Ovary (tissue), 7 donors: ENCODE measurements at regions not wholly inside any gene's neighbourhood (a gene's known extent, or its start where the extent isn't known, plus 50 kb on each side); places are given as distances from the start of the nearest gene placed in this dataset.

Source experiments
- DNase-seq, 5 donors: peaks; one replicate each; pipeline ENCODE4 v3.0.0-alpha.2; 2019 to 2020
- H3K27ac ChIP-seq, 2 donors: fragments of 200-600 bp; one replicate each; pipeline versions ENCODE4 v1.5.1 to v1.8.0; 2019 to 2022
- H3K27me3 ChIP-seq: fragments of 200-600 bp; one replicate; pipeline ENCODE4 v1.8.0; 2022
- H3K36me3 ChIP-seq: fragments of 200-600 bp; sonication (generic); one replicate; pipeline ENCODE4 v1.5.1; 2019
- H3K4me1 ChIP-seq: one replicate; pipeline ENCODE4 v1.8.1; 2013; ENCODE audit warnings: mild to moderate bottlenecking, moderate library complexity; ENCODE audit not compliant: insufficient read depth
- H3K4me3 ChIP-seq: fragments of 200-600 bp; sonication (generic); one replicate; pipeline ENCODE4 v1.5.1; 2017
- H3K9me3 ChIP-seq, 2 donors: fragments of 200-600 bp in 1 of 2; sonication (generic) in 1 of 2; one replicate each; pipeline versions ENCODE4 v1.5.1 to v1.8.1; 2013 to 2019; ENCODE audit warnings: mild to moderate bottlenecking in 1 of 2, moderate library complexity in 1 of 2
- EP300 ChIP-seq: sonication (generic); formaldehyde crosslinking; IDR thresholded peaks from one replicate; pipeline ENCODE4 v1.6.1; 2017; ENCODE audit warnings: antibody characterized with exemption
- POLR2A ChIP-seq: fragments of 450-650 bp; IDR thresholded peaks from one replicate; pipeline ENCODE4 v1.6.1; 2017; ENCODE audit warnings: antibody characterized with exemption, mild to moderate bottlenecking, moderate library complexity
- WGBS, 3 donors: extraction: QIAGEN DNeasy Blood & Tissue Kit in 1 of 3; methylation state at CpG; one replicate each; pipeline versions ENCODE4 v1.1.5 to v1.1.7; 2013 to 2017; 5-methylcytosine and 5-hydroxymethylcytosine counted together
- intact Hi-C, 4 donors: fragments of 100-400 bp; cut with DNase I; formaldehyde crosslinking; loops; one replicate each; pipeline versions ENCODE4 v1.11.0 to v1.15.1; 2022 to 2023
- TF ChIP-seq, protein P1 (sequence below), 3 donors: fragments of 450-650 bp in 2 of 3; fragments of 200-600 bp in 1 of 3; IDR thresholded peaks; one replicate each; pipeline versions ENCODE4 v1.5.1 to v1.8.0; 2016 to 2022; ENCODE audit warnings: antibody characterized with exemption in 3 of 3, mild to moderate bottlenecking in 1 of 3
- donor health status: DM: no; HTN: no; CAD: no; lungs with moderate emphysema.
- donor health status: DM: no; HTN: no; CAD: no.
- donor health status: Bipolar disorder and iron deficiency.
- donor health status: DM: no; HTN: no; CAD: no.
- donor health status: DM: yes; HTN: yes; CAD: no.

DNA sequence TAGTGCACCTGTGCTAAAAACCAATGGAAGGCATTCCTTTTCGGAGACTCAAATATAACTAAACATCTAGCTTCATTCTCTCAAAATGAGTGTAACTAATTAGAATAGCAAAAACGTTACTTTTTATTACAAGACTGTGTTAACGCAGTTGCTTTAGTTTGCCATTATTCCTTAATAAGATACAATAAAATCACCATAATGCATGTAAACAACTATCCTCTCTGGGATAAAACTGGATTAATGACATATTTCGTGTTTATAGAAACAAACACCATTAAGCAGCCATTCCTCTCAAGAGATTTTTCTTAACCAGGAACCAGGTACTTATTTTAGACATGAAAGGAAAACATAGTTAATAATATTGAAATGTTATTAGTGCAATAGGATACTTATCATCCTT is 512.8 kb upstream of the B3GALT2 start:
- no peak overlapping the region for H3K4me3 ChIP-seq
- H3K27me3 ChIP-seq = no peaks in the 10 kb centered on the region
- 90 to 94% (median 93%) methylated on average over 4 of the region's 4 CpGs for WGBS, 3 donors
- no peaks in the 10 kb centered on the region for H3K9me3 ChIP-seq
- no peaks in the 10 kb centered on the region for H3K36me3 ChIP-seq
- no peaks in the 10 kb centered on the region for H3K4me1 ChIP-seq
- TF ChIP-seq POLR2A (no peak), EP300 (no peak)
- TF ChIP-seq, protein P1, sequence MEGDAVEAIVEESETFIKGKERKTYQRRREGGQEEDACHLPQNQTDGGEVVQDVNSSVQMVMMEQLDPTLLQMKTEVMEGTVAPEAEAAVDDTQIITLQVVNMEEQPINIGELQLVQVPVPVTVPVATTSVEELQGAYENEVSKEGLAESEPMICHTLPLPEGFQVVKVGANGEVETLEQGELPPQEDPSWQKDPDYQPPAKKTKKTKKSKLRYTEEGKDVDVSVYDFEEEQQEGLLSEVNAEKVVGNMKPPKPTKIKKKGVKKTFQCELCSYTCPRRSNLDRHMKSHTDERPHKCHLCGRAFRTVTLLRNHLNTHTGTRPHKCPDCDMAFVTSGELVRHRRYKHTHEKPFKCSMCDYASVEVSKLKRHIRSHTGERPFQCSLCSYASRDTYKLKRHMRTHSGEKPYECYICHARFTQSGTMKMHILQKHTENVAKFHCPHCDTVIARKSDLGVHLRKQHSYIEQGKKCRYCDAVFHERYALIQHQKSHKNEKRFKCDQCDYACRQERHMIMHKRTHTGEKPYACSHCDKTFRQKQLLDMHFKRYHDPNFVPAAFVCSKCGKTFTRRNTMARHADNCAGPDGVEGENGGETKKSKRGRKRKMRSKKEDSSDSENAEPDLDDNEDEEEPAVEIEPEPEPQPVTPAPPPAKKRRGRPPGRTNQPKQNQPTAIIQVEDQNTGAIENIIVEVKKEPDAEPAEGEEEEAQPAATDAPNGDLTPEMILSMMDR (IDR thresholded peaks at IDR 0.05) = no peak
- intact Hi-C loops = no loop called here
- DNase-seq = no peak
- no peak overlapping the region for H3K27ac ChIP-seq

DNA sequence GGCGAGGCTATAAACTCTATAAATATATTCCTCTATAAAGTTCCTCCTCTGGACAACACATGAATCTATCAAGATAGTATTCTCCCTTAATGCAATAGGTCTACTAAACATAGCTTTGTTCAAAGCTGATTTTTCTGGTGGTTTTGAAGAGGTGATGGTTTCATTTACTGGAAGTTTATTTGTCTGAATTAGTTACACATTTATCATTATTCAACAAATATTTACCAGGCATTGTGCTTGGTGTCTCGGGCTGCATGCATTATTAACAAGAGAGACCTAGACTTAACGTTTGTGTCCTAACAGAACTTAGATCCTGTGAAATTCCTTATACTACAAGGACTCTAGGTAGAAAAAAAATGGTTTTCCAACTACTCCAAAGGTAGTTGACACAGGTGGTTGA is 511.4 kb upstream of the B3GALT2 start:
- DNase-seq = no peak
- TF ChIP-seq, protein P1 (IDR thresholded peaks at IDR 0.05) = no peak
- TF ChIP-seq POLR2A (no peak), EP300 (no peak)
- whole genome bisulfite sequencing, 3 donors = 83 to 93% (median 92%) methylated on average over 3 of the region's 3 CpGs

DNA sequence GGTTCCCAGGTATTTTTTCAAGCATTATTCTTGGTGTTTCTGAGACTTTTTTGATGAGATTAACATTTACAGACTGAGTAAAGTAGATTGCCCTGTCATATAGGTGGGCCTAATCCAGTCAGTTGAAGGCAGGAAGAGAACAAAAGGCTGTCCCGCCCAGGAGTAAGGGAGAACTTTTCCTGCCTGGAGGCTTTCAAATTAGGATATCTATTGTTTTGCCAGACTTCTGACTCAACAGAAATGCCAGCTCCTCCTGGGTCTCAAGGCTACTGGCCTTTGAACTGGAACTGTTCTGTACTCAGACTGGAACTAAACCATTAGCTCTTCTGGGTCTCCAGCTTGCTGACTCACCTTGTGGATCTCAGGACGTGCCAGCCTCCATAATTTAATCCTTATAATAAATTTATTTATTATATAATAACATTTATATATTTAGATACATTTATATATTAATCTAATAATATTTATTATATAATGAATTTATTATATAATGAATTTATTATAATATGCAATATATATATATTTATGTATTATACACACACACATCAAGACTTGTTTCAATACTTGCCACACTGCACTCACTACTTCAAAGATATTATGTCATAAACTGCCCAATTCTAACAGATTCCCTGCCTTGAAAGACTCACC is 510.8 kb upstream of the B3GALT2 start:
- no peak for DNase-seq
- TF ChIP-seq EP300 (no peak), POLR2A (no peak)
- TF ChIP-seq, protein P1 (IDR thresholded peaks at IDR 0.05) = no peak
- H3K27ac ChIP-seq = no peak overlapping the region
- no peaks in the 10 kb centered on the region for H3K27me3 ChIP-seq
- no peaks in the 10 kb centered on the region for H3K9me3 ChIP-seq
- H3K4me1 ChIP-seq = no peaks in the 10 kb centered on the region
- H3K36me3 ChIP-seq = no peaks in the 10 kb centered on the region
- intact Hi-C loops = no loop called here
- H3K4me3 ChIP-seq = no peak overlapping the region
- 86 to 92% (median 92%) methylated on average over 2 of the region's 2 CpGs for WGBS, 3 donors

More for the DNA sequence above, 511.4 kb upstream of the B3GALT2 start:
- H3K9me3 ChIP-seq = no peaks in the 10 kb centered on the region
- no peaks in the 10 kb centered on the region for H3K4me1 ChIP-seq
- no peak overlapping the region for H3K27ac ChIP-seq
- intact Hi-C loops = no loop called here
- H3K4me3 ChIP-seq = no peak overlapping the region
- H3K36me3 ChIP-seq = no peaks in the 10 kb centered on the region
- no peaks in the 10 kb centered on the region for H3K27me3 ChIP-seq

DNA sequence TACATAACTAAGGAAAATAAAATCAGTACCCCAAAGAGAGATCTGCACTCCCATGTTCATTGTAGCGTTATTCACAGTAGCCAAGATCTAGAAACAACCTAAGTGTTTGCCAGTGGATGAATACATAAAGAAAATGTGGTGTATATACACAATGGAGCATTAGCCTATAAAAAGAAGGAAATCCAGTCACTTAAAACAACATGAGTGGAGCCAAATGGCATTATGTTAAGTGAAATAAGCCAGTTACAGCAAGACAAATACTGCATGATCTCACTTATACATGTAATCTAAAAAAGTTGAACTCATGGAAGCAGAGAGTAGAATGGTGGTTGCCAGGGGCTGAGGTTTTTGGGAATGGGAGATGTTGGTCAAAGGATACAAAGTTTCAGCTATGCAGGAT is 508.3 kb upstream of the B3GALT2 start:
- intact Hi-C loops = no loop called here
- H3K36me3 ChIP-seq = no peaks in the 10 kb centered on the region
- TF ChIP-seq POLR2A (no peak), EP300 (no peak)
- TF ChIP-seq, protein P1 (IDR thresholded peaks at IDR 0.05) = no peak
- WGBS, 3 donors = 93 to 96% (median 96%) methylated on average over 1 of the region's 1 CpG
- H3K27me3 ChIP-seq = no peaks in the 10 kb centered on the region
- H3K4me3 ChIP-seq = no peak overlapping the region
- H3K4me1 ChIP-seq = no peaks in the 10 kb centered on the region
- no peak for DNase-seq
- H3K9me3 ChIP-seq = no peaks in the 10 kb centered on the region
- no peak overlapping the region for H3K27ac ChIP-seq
